ENCODE measurements at regions not wholly inside any gene's neighbourhood (a gene's known extent, or its start where the extent isn't known, plus 50 kb on each side); places are given as distances from the start of the nearest gene placed in this dataset.
A peak's percentile ranks its signal among the peaks of the same experiment; 100 is the strongest.

- no peak overlapping the region for H3K27ac ChIP-seq (ENCODE audit: extremely low read length, insufficient read depth, low read length)
- POLR2A ChIA-PET = interaction anchor here (1.5 kb wide), 1 partner anchor 54 kb away, joined by 4 read pairs; no protein-coding TSS in a partner anchor
- no peak overlapping the region for H3K4me2 ChIP-seq (ENCODE audit: low read depth, low read length)
- ATAC-seq (peak; percentile 83), DNase-seq (ENCODE audit: low spot score) (peak; percentile 79), FAIRE-seq (no peak)
- H4K20me1 ChIP-seq (ENCODE audit: insufficient read depth, low read length) = no peaks in the 10 kb centered on the region
- H3K27me3 ChIP-seq (ENCODE audit: control insufficient read depth in 1 of 2, insufficient read depth in 2 of 2, low read length in 2 of 2) = no peaks in the 10 kb centered on the region
- in situ Hi-C loops (cut with HindIII; ENCODE audit: extremely low pct_ligation_motif_present, low pct_unique_long_range_greater_than_20kb) = no loop called here
- WGBS (ENCODE audit: low lambda C conversion rate) = 68% methylated on average over 8 of the region's 11 CpGs
- H3K79me2 ChIP-seq (ENCODE audit: insufficient read depth, low read length) = no peaks in the 10 kb centered on the region
- H3K4me3 ChIP-seq (replicated peaks in 1 of 3; ENCODE audit: insufficient read depth in 1 of 3, low read depth in 2 of 3, low read length in 3 of 3) = no peak overlapping the region
- no peaks in the 10 kb centered on the region for H3K36me3 ChIP-seq (replicated peaks in 1 of 2; ENCODE audit: control insufficient read depth in 1 of 2, insufficient read depth in 2 of 2, low read length in 2 of 2)
- no peak overlapping the region for H3K9ac ChIP-seq (ENCODE audit: insufficient read depth, low read depth, low read length)
- CTCF ChIA-PET (ENCODE audit: low intra/inter-chr PET ratio, low total read pairs) = no interaction called here
- no TSS peak for BruUV-seq (replicated peaks)
- no peak overlapping the region for H2AFZ ChIP-seq (ENCODE audit: low read length)
- H3K4me1 ChIP-seq (ENCODE audit: insufficient read depth, low read length) = peaks cover 21% of the 10 kb centered on the region
- intact Hi-C loops (cut with micrococcal nuclease; ENCODE audit: unreplicated experiment) = loop anchor here (2.0 kb wide), 1 partner anchor 124 kb away; no protein-coding TSS in a partner anchor
- no peaks in the 10 kb centered on the region for H3K9me3 ChIP-seq (ENCODE audit: low read length)
- TF ChIP-seq ZNF75D (CRISPR knock-in tag; IDR thresholded peaks at IDR 0.05; ENCODE audit: borderline replicate concordance) = no peak
- TF ChIP-seq, protein P1, sequence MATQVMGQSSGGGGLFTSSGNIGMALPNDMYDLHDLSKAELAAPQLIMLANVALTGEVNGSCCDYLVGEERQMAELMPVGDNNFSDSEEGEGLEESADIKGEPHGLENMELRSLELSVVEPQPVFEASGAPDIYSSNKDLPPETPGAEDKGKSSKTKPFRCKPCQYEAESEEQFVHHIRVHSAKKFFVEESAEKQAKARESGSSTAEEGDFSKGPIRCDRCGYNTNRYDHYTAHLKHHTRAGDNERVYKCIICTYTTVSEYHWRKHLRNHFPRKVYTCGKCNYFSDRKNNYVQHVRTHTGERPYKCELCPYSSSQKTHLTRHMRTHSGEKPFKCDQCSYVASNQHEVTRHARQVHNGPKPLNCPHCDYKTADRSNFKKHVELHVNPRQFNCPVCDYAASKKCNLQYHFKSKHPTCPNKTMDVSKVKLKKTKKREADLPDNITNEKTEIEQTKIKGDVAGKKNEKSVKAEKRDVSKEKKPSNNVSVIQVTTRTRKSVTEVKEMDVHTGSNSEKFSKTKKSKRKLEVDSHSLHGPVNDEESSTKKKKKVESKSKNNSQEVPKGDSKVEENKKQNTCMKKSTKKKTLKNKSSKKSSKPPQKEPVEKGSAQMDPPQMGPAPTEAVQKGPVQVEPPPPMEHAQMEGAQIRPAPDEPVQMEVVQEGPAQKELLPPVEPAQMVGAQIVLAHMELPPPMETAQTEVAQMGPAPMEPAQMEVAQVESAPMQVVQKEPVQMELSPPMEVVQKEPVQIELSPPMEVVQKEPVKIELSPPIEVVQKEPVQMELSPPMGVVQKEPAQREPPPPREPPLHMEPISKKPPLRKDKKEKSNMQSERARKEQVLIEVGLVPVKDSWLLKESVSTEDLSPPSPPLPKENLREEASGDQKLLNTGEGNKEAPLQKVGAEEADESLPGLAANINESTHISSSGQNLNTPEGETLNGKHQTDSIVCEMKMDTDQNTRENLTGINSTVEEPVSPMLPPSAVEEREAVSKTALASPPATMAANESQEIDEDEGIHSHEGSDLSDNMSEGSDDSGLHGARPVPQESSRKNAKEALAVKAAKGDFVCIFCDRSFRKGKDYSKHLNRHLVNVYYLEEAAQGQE (IDR thresholded peaks at IDR 0.05; ENCODE audit: borderline replicate concordance in 1 of 2, low read depth in 1 of 2, low read length in 2 of 2) = no peak
- no peak for TF ChIP-seq ZSCAN12 (CRISPR knock-in tag; IDR thresholded peaks at IDR 0.05)
- no peak for TF ChIP-seq HMG20B (CRISPR knock-in tag; conservative IDR thresholded peaks at IDR 0.05)
- TF ChIP-seq SALL1 (CRISPR knock-in tag; IDR thresholded peaks at IDR 0.05) = peak; percentile 46; the same call in 1 of the 2 replicates
- no peak for TF ChIP-seq KDM4B (CRISPR knock-in tag; IDR thresholded peaks at IDR 0.05)
- no peak for TF ChIP-seq HES4 (CRISPR knock-in tag; IDR thresholded peaks at IDR 0.05; ENCODE audit: borderline replicate concordance)
- no peak for TF ChIP-seq SP1 (IDR thresholded peaks at IDR 0.05)
- TF ChIP-seq SP1 (CRISPR knock-in tag; IDR thresholded peaks at IDR 0.05) = no peak
- TF ChIP-seq ZNF607 (CRISPR knock-in tag; IDR thresholded peaks at IDR 0.05; ENCODE audit: borderline replicate concordance) = no peak
- no peak for TF ChIP-seq ZNF260 (CRISPR knock-in tag; IDR thresholded peaks at IDR 0.05; ENCODE audit: borderline replicate concordance, low read depth)
- TF ChIP-seq TSC22D2 (CRISPR knock-in tag; IDR thresholded peaks at IDR 0.05; ENCODE audit: borderline replicate concordance) = no peak
- TF ChIP-seq SETDB1 (CRISPR knock-in tag; IDR thresholded peaks at IDR 0.05; ENCODE audit: borderline replicate concordance) = no peak
- no peak for TF ChIP-seq NFIB (CRISPR knock-in tag; IDR thresholded peaks at IDR 0.05; ENCODE audit: borderline replicate concordance)
- TF ChIP-seq, protein P2, sequence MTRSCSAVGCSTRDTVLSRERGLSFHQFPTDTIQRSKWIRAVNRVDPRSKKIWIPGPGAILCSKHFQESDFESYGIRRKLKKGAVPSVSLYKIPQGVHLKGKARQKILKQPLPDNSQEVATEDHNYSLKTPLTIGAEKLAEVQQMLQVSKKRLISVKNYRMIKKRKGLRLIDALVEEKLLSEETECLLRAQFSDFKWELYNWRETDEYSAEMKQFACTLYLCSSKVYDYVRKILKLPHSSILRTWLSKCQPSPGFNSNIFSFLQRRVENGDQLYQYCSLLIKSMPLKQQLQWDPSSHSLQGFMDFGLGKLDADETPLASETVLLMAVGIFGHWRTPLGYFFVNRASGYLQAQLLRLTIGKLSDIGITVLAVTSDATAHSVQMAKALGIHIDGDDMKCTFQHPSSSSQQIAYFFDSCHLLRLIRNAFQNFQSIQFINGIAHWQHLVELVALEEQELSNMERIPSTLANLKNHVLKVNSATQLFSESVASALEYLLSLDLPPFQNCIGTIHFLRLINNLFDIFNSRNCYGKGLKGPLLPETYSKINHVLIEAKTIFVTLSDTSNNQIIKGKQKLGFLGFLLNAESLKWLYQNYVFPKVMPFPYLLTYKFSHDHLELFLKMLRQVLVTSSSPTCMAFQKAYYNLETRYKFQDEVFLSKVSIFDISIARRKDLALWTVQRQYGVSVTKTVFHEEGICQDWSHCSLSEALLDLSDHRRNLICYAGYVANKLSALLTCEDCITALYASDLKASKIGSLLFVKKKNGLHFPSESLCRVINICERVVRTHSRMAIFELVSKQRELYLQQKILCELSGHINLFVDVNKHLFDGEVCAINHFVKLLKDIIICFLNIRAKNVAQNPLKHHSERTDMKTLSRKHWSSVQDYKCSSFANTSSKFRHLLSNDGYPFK (CRISPR knock-in tag; IDR thresholded peaks at IDR 0.05; ENCODE audit: borderline replicate concordance) = no peak
- peak; percentile 46; the same call in 1 of the 2 replicates for TF ChIP-seq FOXK1 (CRISPR knock-in tag; IDR thresholded peaks at IDR 0.05; ENCODE audit: borderline replicate concordance, low read depth)
Observed at GRCh38 chr5:135208903-135209721, 175.1 kb upstream of the PITX1 start.

All from HepG2 (cell line).